ENCODE measurements at regions not wholly inside any gene's neighbourhood (a gene's known extent, or its start where the extent isn't known, plus 50 kb on each side); places are given as distances from the start of the nearest gene placed in this dataset.

- no peak overlapping the region for H3K4me3 ChIP-seq
- no peaks in the 10 kb centered on the region for H3K9me3 ChIP-seq
- intact Hi-C loops (cut with DNase I; ENCODE audit: low total_unique reads) (no loop called here), in situ Hi-C loops (cut with MboI; ENCODE audit: low pct_ligation_motif_present in 1 of 4, low pct_unique_long_range_greater_than_20kb in 1 of 4, low sequenced_read_pairs in 3 of 4) (no loop called here)
- H3K4me1 ChIP-seq: peaks cover 0 to 31% (median 5%) of the 10 kb centered on the region in 4 donors
- WGBS, 2 donors (ENCODE audit: low coverage in 1 of 2): 31 to 59% methylated on average over 4 to 6 of the region's 6 CpGs
- TF ChIP-seq CTCF (IDR thresholded peaks at IDR 0.05): no peak
- TF ChIP-seq POLR2AphosphoS5 (IDR thresholded peaks at IDR 0.05): no peak
- no peak for TF ChIP-seq POLR2A (IDR thresholded peaks at IDR 0.05)
- TF ChIP-seq EP300 (IDR thresholded peaks at IDR 0.05; ENCODE audit: low read depth): no peak
- no peak for DNase-seq
- no peaks in the 10 kb centered on the region for H3K36me3 ChIP-seq
- no peak overlapping the region for H3K27ac ChIP-seq
- H3K27me3 ChIP-seq: no peaks in the 10 kb centered on the region
Observed at GRCh38 chr4:187178587-187178986, 454.9 kb upstream of the FAT1 start.

- intact Hi-C loops (cut with DNase I; ENCODE audit: low total_unique reads): no loop called here
- Histone ChIP-seq H3K9me3 (no peaks in the 10 kb centered on the region), H3K4me3 (no peak overlapping the region), H3K27ac (no peak overlapping the region), H3K4me1 (peaks cover 0 to 28% (median 5%) of the 10 kb centered on the region in 4 donors), H3K36me3 (no peaks in the 10 kb centered on the region), H3K27me3 (no peaks in the 10 kb centered on the region)
- WGBS, 2 donors (ENCODE audit: low coverage in 1 of 2): 56 to 60% methylated on average over 9 to 10 of the region's 10 CpGs
- no peak for TF ChIP-seq EP300 (IDR thresholded peaks at IDR 0.05; ENCODE audit: low read depth)
- TF ChIP-seq CTCF (IDR thresholded peaks at IDR 0.05): no peak
- TF ChIP-seq POLR2A (IDR thresholded peaks at IDR 0.05): no peak
- TF ChIP-seq POLR2AphosphoS5 (IDR thresholded peaks at IDR 0.05): no peak
- in situ Hi-C loops (cut with MboI; ENCODE audit: low pct_ligation_motif_present in 1 of 4, low pct_unique_long_range_greater_than_20kb in 1 of 4, low sequenced_read_pairs in 3 of 4): no loop called here
- DNase-seq: no peak
Observed at GRCh38 chr4:187179086-187180058, 455.7 kb upstream of the FAT1 start.

GRCh38 chr4:187181054-187181453 is 457.4 kb upstream of the FAT1 start:
- Histone ChIP-seq H3K36me3 (no peaks in the 10 kb centered on the region), H3K4me3 (no peak overlapping the region), H3K4me1 (peaks cover 0 to 31% (median 8%) of the 10 kb centered on the region in 4 donors), H3K9me3 (no peaks in the 10 kb centered on the region), H3K27ac (peak overlapping the region in 3 of 4 donors; percentile 8 to 45 (median 16)), H3K27me3 (no peaks in the 10 kb centered on the region)
- DNase-seq: no peak
- 28 to 32% methylated on average over 6 of the region's 6 CpGs for WGBS, 2 donors (ENCODE audit: low coverage in 1 of 2)
- TF ChIP-seq CTCF (IDR thresholded peaks at IDR 0.05) (no peak), POLR2AphosphoS5 (IDR thresholded peaks at IDR 0.05) (no peak), EP300 (IDR thresholded peaks at IDR 0.05; ENCODE audit: low read depth) (no peak), POLR2A (IDR thresholded peaks at IDR 0.05) (no peak)
- in situ Hi-C loops (cut with MboI; ENCODE audit: low pct_ligation_motif_present in 1 of 4, low pct_unique_long_range_greater_than_20kb in 1 of 4, low sequenced_read_pairs in 3 of 4) (no loop called here), intact Hi-C loops (cut with DNase I; ENCODE audit: low total_unique reads) (no loop called here)

GRCh38 chr4:187183346-187183745 is 459.7 kb upstream of the FAT1 start:
- in situ Hi-C loops (cut with MboI; ENCODE audit: low pct_ligation_motif_present in 1 of 4, low pct_unique_long_range_greater_than_20kb in 1 of 4, low sequenced_read_pairs in 3 of 4): no loop called here
- H3K9me3 ChIP-seq: no peaks in the 10 kb centered on the region
- 92% methylated on average over 9 of the region's 9 CpGs; no CpG with 5 or more reads in 1 of the 2 donors for WGBS, 2 donors (ENCODE audit: low coverage in 1 of 2)

More at GRCh38 chr4:187183346-187183745, 459.7 kb upstream of the FAT1 start:
- no peak for DNase-seq
- peaks cover 0 to 26% (median 8%) of the 10 kb centered on the region in 4 donors for H3K4me1 ChIP-seq
- no peaks in the 10 kb centered on the region for H3K36me3 ChIP-seq
- no peak for TF ChIP-seq POLR2AphosphoS5 (IDR thresholded peaks at IDR 0.05)
- no peak for TF ChIP-seq CTCF (IDR thresholded peaks at IDR 0.05)
- TF ChIP-seq POLR2A (IDR thresholded peaks at IDR 0.05): no peak
- no peak for TF ChIP-seq EP300 (IDR thresholded peaks at IDR 0.05; ENCODE audit: low read depth)
- H3K27me3 ChIP-seq: no peaks in the 10 kb centered on the region
- intact Hi-C loops (cut with DNase I; ENCODE audit: low total_unique reads): no loop called here
- H3K4me3 ChIP-seq: no peak overlapping the region
- no peak overlapping the region for H3K27ac ChIP-seq

All from transverse colon (tissue), 4 donors.